ENCODE measurements at regions not wholly inside any gene's neighbourhood (a gene's known extent, or its start where the extent isn't known, plus 50 kb on each side); places are given as distances from the start of the nearest gene placed in this dataset.

GRCh38 chr3:26562021-26562768, 60.4 kb upstream of the LRRC3B start:
- Histone ChIP-seq H3K4me1 (no peaks in the 10 kb centered on the region), H3K27me3 (no peaks in the 10 kb centered on the region), H3K27ac (no peak overlapping the region), H3K4me3 (no peak overlapping the region), H3K9me3 (no peaks in the 10 kb centered on the region), H3K36me3 (no peaks in the 10 kb centered on the region)
- intact Hi-C loops (cut with DNase I): no loop called here
- no peak for TF ChIP-seq POLR2A (IDR thresholded peaks at IDR 0.05)
- TF ChIP-seq POLR2AphosphoS5 (IDR thresholded peaks at IDR 0.05; ENCODE audit: insufficient read depth in 1 of 2, low read depth in 1 of 2): no peak
- no peak for TF ChIP-seq CTCF (IDR thresholded peaks at IDR 0.05)
- DNase-seq (ENCODE audit: extremely low spot score in 2 of 2): no peak

Measured in vagina (tissue), 2 donors.